Transverse colon (tissue), 4 donors: ENCODE measurements at regions not wholly inside any gene's neighbourhood (a gene's known extent, or its start where the extent isn't known, plus 50 kb on each side); places are given as distances from the start of the nearest gene placed in this dataset.

Source experiments
- DNase-seq: peaks from one replicate; pipeline ENCODE4 v3.0.0-alpha.2; 2019
- H3K27ac ChIP-seq, 4 donors: fragments of 200-600 bp; sonication (generic); 2 replicates each; pipeline ENCODE4 v1.5.1; 2016 to 2018; ENCODE audit warnings: inconsistent platforms in 4 of 4
- H3K27me3 ChIP-seq: fragments of 200-600 bp; sonication (generic); 2 replicates; pipeline ENCODE4 v1.5.1; 2017; ENCODE audit warnings: inconsistent platforms
- H3K36me3 ChIP-seq, 4 donors: fragments of 200-600 bp; sonication (generic); 2 replicates each; pipeline ENCODE4 v1.5.1; 2017 to 2019; ENCODE audit warnings: inconsistent platforms in 4 of 4
- H3K4me1 ChIP-seq, 4 donors: fragments of 200-600 bp; sonication (generic); 2 replicates each; pipeline ENCODE4 v1.5.1; 2017 to 2020; ENCODE audit warnings: inconsistent platforms in 4 of 4
- H3K4me3 ChIP-seq, 4 donors: fragments of 200-600 bp; sonication (generic); 1 replicate in 1 of 4; 2 replicates in 3 of 4; pipeline versions ENCODE4 v1.5.1 to v1.6.1; 2017 to 2019; ENCODE audit warnings: inconsistent platforms in 4 of 4
- H3K9me3 ChIP-seq, 2 donors: fragments of 200-600 bp; sonication (generic); 2 replicates each; pipeline ENCODE4 v1.5.1; 2017 to 2019; ENCODE audit warnings: inconsistent platforms in 2 of 2
- EP300 ChIP-seq: sonication (generic); formaldehyde crosslinking; IDR thresholded peaks from one replicate; pipeline ENCODE4 v1.6.1; 2017; ENCODE audit warnings: antibody characterized with exemption, low read depth
- POLR2A ChIP-seq: fragments of 450-650 bp; IDR thresholded peaks from one replicate; pipeline ENCODE4 v1.6.1; 2016; ENCODE audit warnings: antibody characterized with exemption, mild to moderate bottlenecking, moderate library complexity
- POLR2AphosphoS5 ChIP-seq, 3 donors: sonication (generic); formaldehyde crosslinking; IDR thresholded peaks; one replicate each; pipeline ENCODE4 v1.6.1; 2016; ENCODE audit warnings: antibody characterized with exemption in 3 of 3
- WGBS, 2 donors: methylation state at CpG; one replicate each; pipeline ENCODE4 v1.1.5; 2018; ENCODE audit warnings: low coverage in 1 of 2; 5-methylcytosine and 5-hydroxymethylcytosine counted together
- in situ Hi-C, 4 donors: fragments of 200-750 bp; cut with MboI; loops; one replicate each; pipeline versions ENCODE4 v1.15.0 to v1.15.1; 2017; ENCODE audit warnings: low sequenced_read_pairs in 3 of 4, low pct_ligation_motif_present in 1 of 4, low pct_unique_long_range_greater_than_20kb in 1 of 4
- intact Hi-C: fragments of 100-400 bp; cut with DNase I; formaldehyde crosslinking; loops from one replicate; pipeline ENCODE4 v1.15.1; 2023; ENCODE audit warnings: low total_unique reads
- TF ChIP-seq, protein P1 (sequence below), 5 experiments: fragments of 200-600 bp in 3 of 5; fragments of 450-650 bp in 2 of 5; sonication (generic) in 3 of 5; IDR thresholded peaks; 1 replicate in 2 of 5; 2 replicates in 3 of 5; pipeline ENCODE4 v1.5.1; 2016 to 2017; ENCODE audit warnings: antibody characterized with exemption in 5 of 5, inconsistent platforms in 3 of 5, mild to moderate bottlenecking in 2 of 5, moderate library complexity in 1 of 5

DNA sequence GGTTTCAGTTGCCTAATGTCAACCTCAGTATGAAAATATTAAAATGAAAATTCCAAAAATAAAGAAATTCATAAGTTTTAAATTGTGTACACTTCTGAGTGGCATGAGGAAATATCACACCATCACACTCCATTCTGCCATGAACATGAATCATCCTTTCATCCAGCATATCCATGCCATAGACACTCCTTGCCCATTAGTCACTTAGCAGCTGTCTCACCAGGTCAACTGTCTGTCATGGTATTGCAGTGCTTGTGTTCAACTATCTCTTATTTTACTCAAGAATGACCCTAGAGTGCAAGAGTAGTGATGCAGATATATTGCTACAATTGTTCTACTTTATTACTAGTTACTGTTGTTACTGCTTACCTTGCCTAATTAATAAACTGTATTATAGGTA is 712.4 kb downstream of the EPHA7 start:
- H3K9me3 ChIP-seq, result no peaks in the 10 kb centered on the region
- no peaks in the 10 kb centered on the region for H3K4me1 ChIP-seq
- no peak for DNase-seq
- H3K27me3 ChIP-seq, result no peaks in the 10 kb centered on the region
- no peak for TF ChIP-seq POLR2AphosphoS5 (IDR thresholded peaks at IDR 0.05)
- TF ChIP-seq EP300, result no peak
- TF ChIP-seq, protein P1, sequence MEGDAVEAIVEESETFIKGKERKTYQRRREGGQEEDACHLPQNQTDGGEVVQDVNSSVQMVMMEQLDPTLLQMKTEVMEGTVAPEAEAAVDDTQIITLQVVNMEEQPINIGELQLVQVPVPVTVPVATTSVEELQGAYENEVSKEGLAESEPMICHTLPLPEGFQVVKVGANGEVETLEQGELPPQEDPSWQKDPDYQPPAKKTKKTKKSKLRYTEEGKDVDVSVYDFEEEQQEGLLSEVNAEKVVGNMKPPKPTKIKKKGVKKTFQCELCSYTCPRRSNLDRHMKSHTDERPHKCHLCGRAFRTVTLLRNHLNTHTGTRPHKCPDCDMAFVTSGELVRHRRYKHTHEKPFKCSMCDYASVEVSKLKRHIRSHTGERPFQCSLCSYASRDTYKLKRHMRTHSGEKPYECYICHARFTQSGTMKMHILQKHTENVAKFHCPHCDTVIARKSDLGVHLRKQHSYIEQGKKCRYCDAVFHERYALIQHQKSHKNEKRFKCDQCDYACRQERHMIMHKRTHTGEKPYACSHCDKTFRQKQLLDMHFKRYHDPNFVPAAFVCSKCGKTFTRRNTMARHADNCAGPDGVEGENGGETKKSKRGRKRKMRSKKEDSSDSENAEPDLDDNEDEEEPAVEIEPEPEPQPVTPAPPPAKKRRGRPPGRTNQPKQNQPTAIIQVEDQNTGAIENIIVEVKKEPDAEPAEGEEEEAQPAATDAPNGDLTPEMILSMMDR (IDR thresholded peaks at IDR 0.05), result no peak
- TF ChIP-seq POLR2A, result no peak
- intact Hi-C loops, result no loop called here
- no peak overlapping the region for H3K27ac ChIP-seq
- in situ Hi-C loops, result no loop called here
- no peak overlapping the region for H3K4me3 ChIP-seq
- H3K36me3 ChIP-seq, result no peaks in the 10 kb centered on the region

DNA sequence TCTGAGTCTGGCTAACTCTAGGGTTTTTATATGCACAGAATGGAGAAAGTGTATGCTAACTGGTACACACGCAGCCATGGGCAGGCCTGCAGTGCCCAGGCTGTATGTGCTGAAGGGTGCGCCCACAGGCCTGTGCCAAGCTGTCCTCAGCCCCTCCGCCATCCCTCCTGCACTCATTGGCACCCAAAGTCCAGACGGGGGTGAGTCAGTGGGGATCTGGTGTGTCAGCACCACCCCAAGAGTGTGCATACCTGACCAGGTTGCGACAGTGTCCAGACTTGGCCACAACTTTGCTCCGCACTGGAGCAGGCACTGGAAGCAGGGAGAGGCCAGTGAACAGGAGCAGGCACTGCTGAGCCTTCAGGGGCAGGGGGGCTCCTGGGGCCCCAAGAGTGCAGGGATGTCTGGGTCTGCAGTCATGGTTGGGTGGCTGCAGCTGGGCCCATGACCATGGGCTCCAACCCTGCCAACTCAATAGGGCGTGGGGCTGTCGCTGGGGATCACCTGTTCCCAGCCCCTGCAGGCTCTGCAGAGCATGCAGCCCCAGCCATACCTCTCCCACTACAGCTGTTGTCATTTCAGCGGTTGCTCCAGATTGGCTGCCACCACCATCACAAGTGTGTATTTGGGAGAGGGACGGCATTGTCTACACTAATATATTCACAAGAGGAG is 717.8 kb downstream of the EPHA7 start:
- Histone ChIP-seq H3K36me3 (no peaks in the 10 kb centered on the region), H3K4me3 (no peak overlapping the region), H3K27ac (no peak overlapping the region), H3K4me1 (no peaks in the 10 kb centered on the region), H3K9me3 (no peaks in the 10 kb centered on the region), H3K27me3 (no peaks in the 10 kb centered on the region)
- 83 to 86% methylated on average over 2 to 10 of the region's 10 CpGs for WGBS, 2 donors
- intact Hi-C loops, result no loop called here
- no peak for DNase-seq
- in situ Hi-C loops, result no loop called here
- TF ChIP-seq POLR2A, result no peak
- TF ChIP-seq POLR2AphosphoS5 (IDR thresholded peaks at IDR 0.05), result no peak
- no peak for TF ChIP-seq EP300
- TF ChIP-seq, protein P1 (IDR thresholded peaks at IDR 0.05), result no peak

DNA sequence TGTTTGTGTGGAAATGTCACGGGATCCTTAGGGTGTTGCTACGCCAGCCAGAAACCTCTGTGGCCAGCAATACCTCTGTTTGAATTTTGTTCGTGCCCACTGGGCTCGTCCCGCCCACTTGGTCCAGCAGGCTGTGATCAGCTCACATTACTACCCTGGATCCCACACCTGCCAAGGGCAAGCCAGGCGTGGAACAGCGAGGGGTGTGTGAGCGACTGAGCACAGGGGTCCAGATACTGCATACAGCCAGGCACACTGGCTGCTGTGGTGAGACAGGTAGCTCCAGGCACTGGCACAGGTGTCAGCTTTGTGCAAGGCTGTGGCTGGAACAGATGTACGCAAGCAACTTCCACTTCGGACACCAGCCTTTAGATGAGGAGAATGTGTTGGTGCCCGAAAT is 718.9 kb downstream of the EPHA7 start:
- TF ChIP-seq POLR2A (no peak), EP300 (no peak), POLR2AphosphoS5 (IDR thresholded peaks at IDR 0.05) (no peak)
- TF ChIP-seq, protein P1 (IDR thresholded peaks at IDR 0.05), result no peak
- no peak for DNase-seq
- H3K27me3 ChIP-seq, result no peaks in the 10 kb centered on the region
- intact Hi-C loops (no loop called here), in situ Hi-C loops (no loop called here)
- no peaks in the 10 kb centered on the region for H3K4me1 ChIP-seq
- H3K9me3 ChIP-seq, result no peaks in the 10 kb centered on the region
- no peak overlapping the region for H3K4me3 ChIP-seq
- WGBS, 2 donors, result 82 to 86% methylated on average over 7 to 11 of the region's 11 CpGs
- H3K36me3 ChIP-seq, result no peaks in the 10 kb centered on the region
- H3K27ac ChIP-seq, result no peak overlapping the region

DNA sequence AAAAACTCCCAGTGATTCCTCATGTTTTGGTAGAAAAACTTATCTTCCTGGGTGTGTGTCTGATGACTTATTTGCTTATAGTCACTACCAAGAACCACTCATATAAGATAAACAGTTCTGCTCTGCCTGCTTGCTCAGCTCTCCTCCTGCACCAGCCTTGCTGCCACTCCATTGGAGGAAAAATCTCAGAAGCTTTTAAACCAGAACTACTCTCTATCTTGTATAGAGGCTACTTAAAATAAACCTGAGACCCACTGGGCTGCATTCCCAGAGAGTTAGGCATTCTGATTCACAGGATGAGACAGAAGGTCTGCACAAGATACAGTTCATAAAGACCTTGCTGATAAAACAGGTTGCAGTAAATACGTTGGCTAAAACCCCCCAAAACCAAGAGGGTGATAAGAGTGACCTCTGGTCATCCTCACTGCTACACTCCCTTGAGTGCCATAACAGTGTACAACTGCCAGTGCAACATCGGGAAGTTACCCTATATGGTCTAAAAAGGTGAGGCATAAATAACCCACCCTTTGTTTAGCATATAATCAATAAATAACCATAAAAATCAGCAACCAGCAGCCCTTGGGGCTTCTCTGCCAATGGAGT is 728.3 kb downstream of the EPHA7 start:
- no peak for DNase-seq
- Histone ChIP-seq H3K4me3 (no peak overlapping the region), H3K27me3 (no peaks in the 10 kb centered on the region), H3K4me1 (no peaks in the 10 kb centered on the region), H3K9me3 (no peaks in the 10 kb centered on the region), H3K27ac (no peak overlapping the region), H3K36me3 (no peaks in the 10 kb centered on the region)
- TF ChIP-seq EP300, result no peak
- TF ChIP-seq, protein P1 (IDR thresholded peaks at IDR 0.05), result no peak
- TF ChIP-seq POLR2A, result no peak
- no peak for TF ChIP-seq POLR2AphosphoS5 (IDR thresholded peaks at IDR 0.05)
- intact Hi-C loops (no loop called here), in situ Hi-C loops (no loop called here)
- WGBS, 2 donors, result 44 to 67% methylated on average over 2 of the region's 2 CpGs
